Osteocyte (in vitro differentiated cells): ENCODE measurements at regions not wholly inside any gene's neighbourhood (a gene's known extent, or its start where the extent isn't known, plus 50 kb on each side); places are given as distances from the start of the nearest gene placed in this dataset.

Experiments used
- DNase-seq: peaks from one replicate; pipeline ENCODE4 v3.0.0; 2021; ENCODE audit warnings: mixed read lengths; ENCODE audit not compliant: unreplicated experiment; ENCODE audit errors: extremely low spot score
- H3K27ac Mint-ChIP-seq: one replicate; pipeline ENCODE4 v1.8.0; 2021; ENCODE audit warnings: mild to moderate bottlenecking, mixed read lengths; ENCODE audit not compliant: unreplicated experiment
- H3K27me3 Mint-ChIP-seq: one replicate; pipeline ENCODE4 v1.8.0; 2021; ENCODE audit warnings: mixed read lengths; ENCODE audit not compliant: unreplicated experiment
- H3K36me3 Mint-ChIP-seq: one replicate; pipeline ENCODE4 v1.8.0; 2021; ENCODE audit warnings: mixed read lengths; ENCODE audit not compliant: unreplicated experiment
- H3K4me1 Mint-ChIP-seq: one replicate; pipeline ENCODE4 v1.8.0; 2021; ENCODE audit warnings: mixed read lengths; ENCODE audit not compliant: unreplicated experiment
- H3K4me3 Mint-ChIP-seq: one replicate; pipeline ENCODE4 v1.8.0; 2021; ENCODE audit warnings: mild to moderate bottlenecking, moderate library complexity, mixed read lengths; ENCODE audit not compliant: unreplicated experiment
- H3K9me3 Mint-ChIP-seq: one replicate; pipeline ENCODE4 v1.8.0; 2021; ENCODE audit warnings: mixed read lengths; ENCODE audit not compliant: unreplicated experiment
- CTCF ChIP-seq: fragments of 200-600 bp; sonication (generic); IDR thresholded peaks from 2 replicates; pipeline ENCODE4 v1.5.0; 2021; ENCODE audit warnings: antibody characterized with exemption, mild to moderate bottlenecking, moderate library complexity

- peak overlapping the region; percentile 87 for H3K27ac Mint-ChIP-seq
- no peaks in the 10 kb centered on the region for H3K27me3 Mint-ChIP-seq
- DNase-seq, result no peak
- H3K4me3 Mint-ChIP-seq, result no peak overlapping the region
- H3K36me3 Mint-ChIP-seq, result no peaks in the 10 kb centered on the region
- no peaks in the 10 kb centered on the region for H3K9me3 Mint-ChIP-seq
- no peak for TF ChIP-seq CTCF
- H3K4me1 Mint-ChIP-seq, result peaks cover 72% of the 10 kb centered on the region
Observed at GRCh38 chr14:71538938-71539649, 393.1 kb upstream of the RGS6 start.

GRCh38 chr14:71539650-71540285 is 392.5 kb upstream of the RGS6 start:
- Mint-ChIP-seq H3K9me3 (no peaks in the 10 kb centered on the region), H3K4me1 (peaks cover 72% of the 10 kb centered on the region), H3K4me3 (peak overlapping the region; percentile 30), H3K27me3 (no peaks in the 10 kb centered on the region), H3K36me3 (no peaks in the 10 kb centered on the region), H3K27ac (peak overlapping the region; percentile 87)
- TF ChIP-seq CTCF, result no peak
- DNase-seq, result no peak

DNA sequence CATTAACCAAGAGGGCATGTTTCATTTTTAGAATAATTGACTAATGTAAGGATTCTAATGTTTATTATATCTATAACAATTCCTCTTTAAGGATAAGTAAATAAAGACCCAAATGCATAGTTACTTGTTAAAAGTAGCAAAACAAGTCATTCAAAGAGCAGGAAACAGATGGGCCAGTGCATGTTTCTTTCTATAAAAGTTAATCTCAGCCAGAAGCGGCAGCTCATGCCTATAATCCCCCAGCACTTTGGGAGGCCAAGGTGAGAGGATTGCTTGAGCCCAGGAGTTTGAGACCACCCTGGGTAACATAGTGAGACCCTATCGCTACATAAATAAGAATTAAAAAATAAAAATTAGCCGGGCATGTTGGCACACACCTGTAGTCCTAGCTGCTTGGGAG is 391.0 kb upstream of the RGS6 start:
- TF ChIP-seq CTCF, result no peak
- peak overlapping the region; percentile 38 for H3K27ac Mint-ChIP-seq
- H3K9me3 Mint-ChIP-seq, result no peaks in the 10 kb centered on the region
- H3K4me3 Mint-ChIP-seq, result no peak overlapping the region
- H3K36me3 Mint-ChIP-seq, result no peaks in the 10 kb centered on the region
- H3K4me1 Mint-ChIP-seq, result peaks cover 60% of the 10 kb centered on the region
- no peaks in the 10 kb centered on the region for H3K27me3 Mint-ChIP-seq
- DNase-seq, result no peak

GRCh38 chr14:71541973-71542690 is 390.1 kb upstream of the RGS6 start:
- H3K36me3 Mint-ChIP-seq, result peaks cover 2% of the 10 kb centered on the region
- TF ChIP-seq CTCF, result no peak
- peaks cover 51% of the 10 kb centered on the region for H3K4me1 Mint-ChIP-seq
- H3K27me3 Mint-ChIP-seq, result no peaks in the 10 kb centered on the region
- no peak overlapping the region for H3K27ac Mint-ChIP-seq
- no peak overlapping the region for H3K4me3 Mint-ChIP-seq
- DNase-seq, result no peak
- H3K9me3 Mint-ChIP-seq, result no peaks in the 10 kb centered on the region

GRCh38 chr14:71549421-71550050 is 382.7 kb upstream of the RGS6 start:
- no peak for DNase-seq
- no peaks in the 10 kb centered on the region for H3K9me3 Mint-ChIP-seq
- H3K36me3 Mint-ChIP-seq, result peaks cover 4% of the 10 kb centered on the region
- no peaks in the 10 kb centered on the region for H3K4me1 Mint-ChIP-seq
- no peak overlapping the region for H3K4me3 Mint-ChIP-seq
- TF ChIP-seq CTCF, result no peak
- H3K27ac Mint-ChIP-seq, result no peak overlapping the region
- no peaks in the 10 kb centered on the region for H3K27me3 Mint-ChIP-seq
